K562 (cell line): ENCODE measurements at regions not wholly inside any gene's neighbourhood (a gene's known extent, or its start where the extent isn't known, plus 50 kb on each side); places are given as distances from the start of the nearest gene placed in this dataset.

Source experiments
- ATAC-seq: fragments of 200-7000 bp; cut with Tn5 transposase; 3 replicates; pipeline ENCODE4 v1.9.1; 2020; ENCODE audit warnings: moderate library complexity
- BruUV-seq: library from RNA; stranded (reverse); fragments of 400-500 nt; replicated peaks from 2 replicates; lab custom pipeline; 2021; lab: Mats Ljungman, UMichigan
- CTCF ChIA-PET: fragments of 300-600 bp; formaldehyde crosslinking; extraction: SDS; loops from one replicate; lab custom pipeline; 2021; ENCODE audit warnings: low intra/inter-chr PET ratio; lab: Yijun Ruan, JAX
- POLR2A ChIA-PET: fragments of 300-600, 350-650 bp; sonication (Branson Sonifier 250); formaldehyde crosslinking; extraction: SDS; loops from one replicate; lab custom pipeline; 2021; ENCODE audit warnings: antibody characterized with exemption, inconsistent platforms; lab: Yijun Ruan, JAX
- DNase-seq, 4 experiments: peaks; one replicate each; pipeline versions ENCODE4 v3.0.0 to v3.0.0-alpha.2; 2011 to 2018; ENCODE audit warnings: low spot score in 3 of 4, mixed read lengths in 3 of 4; ENCODE audit errors: extremely low read depth in 1 of 4
- FAIRE-seq: peaks from 2 replicates; lab custom pipeline; 2011; peaks lifted over from hg19 to GRCh38; lab: Jason Lieb, UNC
- H2AFZ ChIP-seq: 2 replicates; pipeline ENCODE4 v1.6.0; 2011; ENCODE audit warnings: low read depth, low read length, control low read depth, inconsistent platforms
- H3K27ac ChIP-seq: fragments of 200-600 bp; 3 replicates; pipeline ENCODE4 v1.8.0; 2011; ENCODE audit warnings: low read depth, mild to moderate bottlenecking, control low read depth, inconsistent platforms, low read length, moderate library complexity, mixed read lengths; ENCODE audit errors: extremely low read depth
- H3K27me3 ChIP-seq, 2 experiments: fragments of 300-600 bp in 1 of 2; 2 replicates in 1 of 2; 3 replicates in 1 of 2; pipeline versions ENCODE4 v1.6.0 to v1.8.0; 2011; ENCODE audit warnings: inconsistent platforms in 2 of 2, low read length in 2 of 2, mild to moderate bottlenecking in 1 of 2, mixed read lengths in 1 of 2, moderate library complexity in 1 of 2; ENCODE audit not compliant: control insufficient read depth in 2 of 2, insufficient read depth in 2 of 2
- H3K36me3 ChIP-seq: fragments of 300-600 bp; 3 replicates; pipeline ENCODE4 v1.8.0; 2011; ENCODE audit warnings: mild to moderate bottlenecking, low read length, inconsistent platforms; ENCODE audit not compliant: control insufficient read depth, insufficient read depth
- H3K4me1 ChIP-seq, 2 experiments: fragments of 200-600 bp in 1 of 2; replicated peaks in 1 of 2; 2 replicates in 1 of 2; 3 replicates in 1 of 2; pipeline versions ENCODE4 v1.5.1 to v1.8.0; 2011; ENCODE audit warnings: inconsistent platforms in 2 of 2, low read length in 2 of 2, mild to moderate bottlenecking in 1 of 2, mixed read lengths in 1 of 2, moderate library complexity in 1 of 2; ENCODE audit not compliant: control insufficient read depth in 2 of 2, insufficient read depth in 2 of 2
- H3K4me2 ChIP-seq: 2 replicates; pipeline ENCODE4 v1.6.1; 2011; ENCODE audit warnings: low read length, control low read depth, inconsistent platforms, mixed read lengths; ENCODE audit not compliant: insufficient read depth
- H3K4me3 ChIP-seq: fragments of 200-600 bp; sonication (generic), shearing (Covaris generic); 2 replicates; pipeline ENCODE4 v1.5.1; 2016; ENCODE audit warnings: control low read depth, inconsistent platforms
- H3K79me2 ChIP-seq: fragments of 200-600 bp; 3 replicates; pipeline ENCODE4 v1.8.0; 2011; ENCODE audit warnings: low read length, inconsistent platforms; ENCODE audit not compliant: control insufficient read depth, insufficient read depth
- H3K9ac ChIP-seq, 2 experiments: 2 replicates each; pipeline versions ENCODE4 v1.6.0 to v1.6.1; 2011; ENCODE audit warnings: low read depth in 2 of 2, low read length in 2 of 2, control low read depth in 1 of 2, inconsistent platforms in 1 of 2, mild to moderate bottlenecking in 1 of 2, mixed read lengths in 1 of 2; ENCODE audit not compliant: insufficient read depth in 1 of 2
- H3K9me1 ChIP-seq: one replicate; pipeline ENCODE4 v1.6.0; 2011; ENCODE audit warnings: inconsistent platforms, mild to moderate bottlenecking, low read length, moderate library complexity; ENCODE audit not compliant: control insufficient read depth, insufficient read depth
- H3K9me3 ChIP-seq: replicated peaks from 2 replicates; pipeline ENCODE4 v1.5.1; 2011; ENCODE audit warnings: low read depth, low read length, inconsistent platforms; ENCODE audit not compliant: control insufficient read depth, insufficient read depth
- H4K20me1 ChIP-seq: replicated peaks from 2 replicates; pipeline ENCODE4 v1.6.1; 2011; ENCODE audit warnings: low read length, inconsistent platforms, mixed read lengths; ENCODE audit not compliant: control insufficient read depth, insufficient read depth
- BHLHE40 ChIP-seq: IDR thresholded peaks from 2 replicates; pipeline ENCODE4 v1.6.1; 2011; ENCODE audit warnings: low read length, improper control_type of control experiment
- CBFA2T3 ChIP-seq: fragments of 450-650 bp; IDR thresholded peaks from 2 replicates; pipeline ENCODE4 v1.6.1; 2017
- HDGF ChIP-seq: fragments of 450-650 bp; IDR thresholded peaks from 2 replicates; pipeline ENCODE4 v1.6.1; 2016
- ILF3 ChIP-seq: fragments of 450-650 bp; IDR thresholded peaks from 2 replicates; pipeline ENCODE4 v1.6.1; 2018; ENCODE audit warnings: antibody characterized with exemption, mild to moderate bottlenecking, moderate library complexity, borderline replicate concordance
- KHSRP ChIP-seq: fragments of 450-650 bp; IDR thresholded peaks from 2 replicates; pipeline ENCODE4 v1.6.1; 2017
- MIER1 ChIP-seq: fragments of 450-650 bp; IDR thresholded peaks from 2 replicates; pipeline ENCODE4 v1.6.1; 2016; ENCODE audit warnings: antibody characterized with exemption, mild to moderate bottlenecking, low read depth
- PCBP1 ChIP-seq: fragments of 200-400 bp; formaldehyde crosslinking; IDR thresholded peaks from 2 replicates; pipeline ENCODE4 v1.6.1; 2018; ENCODE audit warnings: mild to moderate bottlenecking, low read depth, low read length; ENCODE audit not compliant: poor library complexity, severe bottlenecking
- TCF3 ChIP-seq: sonication (generic); formaldehyde crosslinking; IDR thresholded peaks from 2 replicates; pipeline ENCODE4 v1.4.0; 2020; ENCODE audit warnings: mild to moderate bottlenecking, missing genetic modification reagents
- ZNF140 ChIP-seq: fragments of 250-450 bp; sonication (Bioruptor Pico); IDR thresholded peaks from 2 replicates; pipeline ENCODE4 v1.8.0; 2021; ENCODE audit warnings: moderate library complexity, mild to moderate bottlenecking, inconsistent platforms
- ZNF184 ChIP-seq: sonication (generic); formaldehyde crosslinking; IDR thresholded peaks from 2 replicates; pipeline ENCODE4 v1.5.0; 2020; ENCODE audit warnings: missing genetic modification reagents
- ZNF586 ChIP-seq: fragments of 450-650 bp; formaldehyde crosslinking; conservative IDR thresholded peaks from 2 replicates; pipeline ENCODE4 v1.4.0; 2020; ENCODE audit warnings: mild to moderate bottlenecking, moderate library complexity
- ZNF695 ChIP-seq: fragments of 450-650 bp; formaldehyde crosslinking; IDR thresholded peaks from 2 replicates; pipeline ENCODE4 v1.4.0; 2020; ENCODE audit warnings: mild to moderate bottlenecking, moderate library complexity
- WGBS: fragments of 100-300 bp; shearing (Covaris generic); methylation state at CpG from one replicate; pipeline ENCODE4 v1.1.6; 2016; ENCODE audit warnings: low coverage, mixed read lengths; ENCODE audit not compliant: insufficient coverage; ENCODE audit errors: missing lambda C conversion rate; 5-methylcytosine and 5-hydroxymethylcytosine counted together
- in situ Hi-C: fragments of 300-500 bp; cut with MboI; formaldehyde crosslinking; loops from 4 replicates; pipeline ENCODE4 v1.15.0; 2018; ENCODE audit warnings: inconsistent platforms, mixed read lengths
- intact Hi-C: fragments of 100-400 bp; cut with micrococcal nuclease; formaldehyde crosslinking; loops from 2 replicates; pipeline ENCODE4 v1.14.2; 2022
- TF ChIP-seq, protein P1 (sequence below): IDR thresholded peaks from 3 replicates; pipeline ENCODE4 v1.6.1; 2011; ENCODE audit warnings: borderline replicate concordance, mild to moderate bottlenecking; ENCODE audit not compliant: insufficient read length, insufficient read depth
- TF ChIP-seq, protein P2 (sequence below): sonication (generic); formaldehyde crosslinking; IDR thresholded peaks from 2 replicates; pipeline ENCODE4 v1.8.0; 2022; ENCODE audit warnings: mild to moderate bottlenecking, missing genetic modification reagents

DNA sequence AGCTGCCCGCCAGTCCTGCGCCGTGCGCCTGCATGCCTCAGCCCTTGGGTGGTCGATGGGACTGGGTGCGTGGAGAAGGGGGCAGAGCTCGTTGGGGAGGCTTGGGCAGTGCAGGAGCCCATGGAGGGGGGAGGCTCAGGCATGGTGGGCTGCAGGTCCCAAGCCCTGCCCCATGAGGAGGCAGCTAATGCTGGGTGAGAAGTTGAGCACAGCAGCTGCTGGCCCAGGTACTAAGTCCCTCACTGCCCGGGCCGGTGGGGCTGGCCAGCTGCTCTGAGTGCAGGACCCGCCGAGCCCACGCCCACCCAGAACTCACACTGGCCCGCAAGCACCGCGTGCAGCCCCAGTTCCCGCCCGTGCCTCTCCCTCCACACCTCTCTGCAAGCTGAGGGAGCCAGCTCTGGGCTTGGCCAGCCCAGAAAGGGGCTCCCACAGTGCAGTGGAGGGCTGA is 764.3 kb upstream of the TYRP1 start:
- H3K79me2 ChIP-seq: no peaks in the 10 kb centered on the region
- ATAC-seq (no peak), DNase-seq (no peak), FAIRE-seq (no peak)
- BruUV-seq: no TSS peak
- 4% methylated on average over 8 of the region's 17 CpGs for WGBS
- no peaks in the 10 kb centered on the region for H3K9me1 ChIP-seq
- ChIA-PET POLR2A (no interaction called here), CTCF (no interaction called here)
- H4K20me1 ChIP-seq: no peaks in the 10 kb centered on the region
- in situ Hi-C loops (no loop called here), intact Hi-C loops (no loop called here)
- H3K36me3 ChIP-seq: no peaks in the 10 kb centered on the region
- H3K27me3 ChIP-seq: no peaks in the 10 kb centered on the region
- no peak overlapping the region for H3K9ac ChIP-seq
- H2AFZ ChIP-seq: no peak overlapping the region
- no peak overlapping the region for H3K4me2 ChIP-seq
- no peak overlapping the region for H3K27ac ChIP-seq
- no peaks in the 10 kb centered on the region for H3K9me3 ChIP-seq
- no peaks in the 10 kb centered on the region for H3K4me1 ChIP-seq
- H3K4me3 ChIP-seq: no peak overlapping the region
- no peak for TF ChIP-seq ZNF586 (CRISPR knock-in tag)
- no peak for TF ChIP-seq ZNF184 (CRISPR knock-in tag)
- TF ChIP-seq, protein P1, sequence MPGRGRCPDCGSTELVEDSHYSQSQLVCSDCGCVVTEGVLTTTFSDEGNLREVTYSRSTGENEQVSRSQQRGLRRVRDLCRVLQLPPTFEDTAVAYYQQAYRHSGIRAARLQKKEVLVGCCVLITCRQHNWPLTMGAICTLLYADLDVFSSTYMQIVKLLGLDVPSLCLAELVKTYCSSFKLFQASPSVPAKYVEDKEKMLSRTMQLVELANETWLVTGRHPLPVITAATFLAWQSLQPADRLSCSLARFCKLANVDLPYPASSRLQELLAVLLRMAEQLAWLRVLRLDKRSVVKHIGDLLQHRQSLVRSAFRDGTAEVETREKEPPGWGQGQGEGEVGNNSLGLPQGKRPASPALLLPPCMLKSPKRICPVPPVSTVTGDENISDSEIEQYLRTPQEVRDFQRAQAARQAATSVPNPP: no peak
- no peak for TF ChIP-seq ZNF140 (CRISPR knock-in tag)
- no peak for TF ChIP-seq HDGF
- TF ChIP-seq TCF3 (CRISPR knock-in tag): no peak
- TF ChIP-seq PCBP1: no peak
- no peak for TF ChIP-seq MIER1
- TF ChIP-seq, protein P2, sequence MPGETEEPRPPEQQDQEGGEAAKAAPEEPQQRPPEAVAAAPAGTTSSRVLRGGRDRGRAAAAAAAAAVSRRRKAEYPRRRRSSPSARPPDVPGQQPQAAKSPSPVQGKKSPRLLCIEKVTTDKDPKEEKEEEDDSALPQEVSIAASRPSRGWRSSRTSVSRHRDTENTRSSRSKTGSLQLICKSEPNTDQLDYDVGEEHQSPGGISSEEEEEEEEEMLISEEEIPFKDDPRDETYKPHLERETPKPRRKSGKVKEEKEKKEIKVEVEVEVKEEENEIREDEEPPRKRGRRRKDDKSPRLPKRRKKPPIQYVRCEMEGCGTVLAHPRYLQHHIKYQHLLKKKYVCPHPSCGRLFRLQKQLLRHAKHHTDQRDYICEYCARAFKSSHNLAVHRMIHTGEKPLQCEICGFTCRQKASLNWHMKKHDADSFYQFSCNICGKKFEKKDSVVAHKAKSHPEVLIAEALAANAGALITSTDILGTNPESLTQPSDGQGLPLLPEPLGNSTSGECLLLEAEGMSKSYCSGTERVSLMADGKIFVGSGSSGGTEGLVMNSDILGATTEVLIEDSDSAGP (CRISPR knock-in tag): no peak
- TF ChIP-seq BHLHE40: no peak
- TF ChIP-seq ZNF695: no peak
- TF ChIP-seq KHSRP: no peak
- TF ChIP-seq ILF3: no peak
- no peak for TF ChIP-seq CBFA2T3
